GM21723 (cell line): ENCODE measurements at regions not wholly inside any gene's neighbourhood (a gene's known extent, or its start where the extent isn't known, plus 50 kb on each side); places are given as distances from the start of the nearest gene placed in this dataset.
"Not testable (repeated sequence)": the region's sequence is repeated elsewhere in the genome, so short reads cannot be mapped to it uniquely, and the experiment has no call there.

ENCODE experiments used
- ATAC-seq: cut with Tn5 transposase; IDR thresholded peaks from one replicate; pipeline ENCODE4 v1.9.1; 2021; ENCODE audit warnings: mild to moderate bottlenecking, moderate library complexity; ENCODE audit not compliant: unreplicated experiment

GRCh38 chr10:124192664-124193308 lies 99.4 kb upstream of the CHST15 start:
- not testable (repeated sequence) for ATAC-seq

DNA sequence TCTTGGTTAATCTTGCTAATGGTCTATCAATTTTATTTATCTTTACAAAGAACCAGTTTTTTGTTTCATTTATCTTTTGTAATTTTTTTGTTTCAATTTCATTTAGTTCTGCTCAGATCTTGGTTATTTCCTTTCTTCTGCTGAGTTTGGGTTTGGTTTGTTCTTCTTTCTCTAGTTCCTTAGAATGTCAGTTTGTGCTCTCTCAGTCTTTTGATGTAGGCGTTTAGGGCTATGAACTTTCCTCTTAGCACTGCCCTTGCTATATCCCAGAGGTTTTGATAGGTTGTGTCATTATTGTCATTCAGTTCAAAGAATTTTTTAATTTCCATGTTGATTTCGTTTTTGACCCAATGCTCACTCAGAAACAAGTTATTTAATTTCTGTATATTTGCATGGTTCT lies 97.1 kb upstream of the CHST15 start:
- not testable (repeated sequence) for ATAC-seq

- no peak for ATAC-seq
Measured at GRCh38 chr10:124186956-124187355, 93.6 kb upstream of the CHST15 start.

DNA sequence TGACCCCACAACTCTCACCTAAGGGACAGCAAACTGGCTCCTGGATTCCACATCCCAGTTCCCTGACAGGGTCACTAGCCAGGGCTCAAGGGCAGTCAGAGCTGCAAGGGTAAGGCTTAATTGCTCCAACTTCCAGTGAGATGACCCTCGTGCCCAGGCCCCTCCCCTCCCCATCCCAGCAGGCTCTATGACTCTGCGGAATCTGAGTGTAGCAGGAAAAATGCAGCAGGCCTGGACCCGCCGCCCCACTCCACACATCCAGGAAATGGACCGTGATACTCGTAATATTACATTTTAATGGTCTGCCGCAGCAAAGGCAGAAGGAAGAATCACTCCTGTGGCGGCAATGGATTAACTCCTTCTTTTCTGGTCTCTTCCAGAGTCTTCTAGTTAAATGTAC lies 91.7 kb upstream of the CHST15 start:
- ATAC-seq, result no peak

GRCh38 chr10:124184208-124184830 lies 90.9 kb upstream of the CHST15 start:
- ATAC-seq, result no peak

DNA sequence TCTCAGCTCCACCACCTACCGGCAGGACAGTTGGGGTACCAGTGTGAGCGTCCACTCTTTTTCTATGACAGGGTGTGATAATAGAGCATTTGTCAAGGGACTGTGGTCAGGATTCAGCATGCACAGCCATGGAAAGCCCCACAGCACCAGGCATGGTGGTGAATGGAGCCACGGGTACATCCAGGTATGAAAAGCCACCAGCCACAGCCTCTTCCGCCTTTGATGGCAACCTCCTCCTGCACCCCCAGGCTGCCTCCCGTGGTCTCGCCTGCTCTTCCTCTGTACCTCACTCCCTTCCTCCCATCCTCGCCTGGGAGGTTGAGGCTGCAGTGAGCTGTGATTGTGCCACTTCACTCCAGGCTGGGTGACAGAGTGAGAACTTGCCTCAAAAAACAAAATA lies 90.2 kb upstream of the CHST15 start:
- ATAC-seq, result no peak

DNA sequence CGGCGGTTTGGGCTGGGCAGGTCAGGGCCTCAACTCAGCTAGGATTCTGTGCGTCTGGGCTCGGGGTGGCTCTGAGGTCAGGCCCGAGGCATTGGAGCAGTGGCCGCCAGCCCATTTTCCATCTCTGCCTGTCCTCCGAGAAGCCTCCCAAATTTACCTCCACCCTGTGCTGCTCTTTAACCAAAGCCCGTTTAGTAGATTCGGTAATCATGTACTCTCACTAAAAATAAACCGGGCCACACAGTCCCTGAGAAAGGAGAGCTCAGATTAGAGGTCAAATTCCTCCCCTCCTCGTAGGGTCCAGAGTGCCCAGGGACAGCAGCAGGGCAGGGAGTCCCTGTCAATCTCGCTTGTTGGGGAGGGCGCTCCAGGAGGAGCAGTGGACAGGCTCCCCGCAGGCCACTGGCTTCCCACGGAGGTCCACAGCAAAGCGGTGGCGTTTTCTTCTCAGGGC lies 88.7 kb upstream of the CHST15 start:
- ATAC-seq, result no peak

DNA sequence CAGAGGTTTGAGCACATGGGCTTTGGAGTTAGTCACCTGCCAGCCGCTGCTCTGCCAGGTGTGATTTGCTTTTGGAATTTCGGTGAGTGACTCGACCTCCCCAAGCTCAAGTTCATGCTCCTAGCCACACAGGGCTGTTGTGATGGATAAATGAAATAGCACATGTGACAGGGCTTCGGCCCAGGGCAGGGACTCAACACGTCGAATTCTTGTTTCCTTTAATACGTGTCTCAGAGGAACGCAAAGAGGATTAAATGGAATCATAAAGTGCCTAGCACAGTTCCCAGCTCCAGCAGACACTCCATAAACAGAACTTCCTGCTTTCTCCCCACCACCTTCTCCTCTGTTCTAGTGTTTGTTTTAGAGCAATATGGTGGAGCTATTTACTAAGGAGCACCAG lies 88.3 kb upstream of the CHST15 start:
- no peak for ATAC-seq

- no peak for ATAC-seq
Measured at GRCh38 chr10:124180947-124181549, 87.7 kb upstream of the CHST15 start.

- no peak for ATAC-seq
Measured at GRCh38 chr10:124180044-124180745, 86.8 kb upstream of the CHST15 start.

DNA sequence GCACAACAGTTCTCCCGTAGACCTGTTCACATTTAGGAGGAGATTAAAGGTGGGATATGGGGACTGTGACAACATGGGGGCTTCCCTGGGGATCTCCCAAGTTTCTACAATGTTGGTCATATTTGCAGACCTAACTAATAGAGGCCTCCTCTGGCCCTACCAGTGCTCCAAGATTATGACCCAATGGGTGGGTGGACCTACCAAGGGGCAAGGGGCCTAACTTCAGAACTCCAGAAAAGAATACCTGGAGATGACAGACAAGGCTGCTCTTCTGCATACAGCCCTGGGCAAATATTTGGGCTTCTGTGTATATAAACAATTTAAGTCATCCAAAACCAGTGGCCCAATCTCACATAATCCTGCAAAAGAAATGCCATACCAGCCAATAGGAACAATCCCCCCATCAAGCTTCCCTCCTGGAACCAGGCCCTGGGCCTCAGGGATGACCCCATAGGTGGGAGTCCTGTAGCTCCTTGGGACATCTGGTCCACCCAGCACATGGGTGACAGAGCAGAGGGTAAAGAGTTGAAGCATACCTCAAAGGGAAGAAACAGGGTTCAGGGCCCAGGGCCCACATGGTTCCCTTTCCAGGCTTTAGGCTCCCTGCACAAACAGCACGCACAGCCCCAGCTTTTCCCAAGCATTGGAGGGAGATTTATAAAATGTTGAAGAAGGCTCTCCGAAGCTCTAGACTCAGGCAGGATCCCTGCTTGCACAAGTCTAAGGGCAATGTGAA lies 86.1 kb upstream of the CHST15 start:
- ATAC-seq, result no peak

- no peak for ATAC-seq
Measured at GRCh38 chr10:124177180-124177518, 83.8 kb upstream of the CHST15 start.

DNA sequence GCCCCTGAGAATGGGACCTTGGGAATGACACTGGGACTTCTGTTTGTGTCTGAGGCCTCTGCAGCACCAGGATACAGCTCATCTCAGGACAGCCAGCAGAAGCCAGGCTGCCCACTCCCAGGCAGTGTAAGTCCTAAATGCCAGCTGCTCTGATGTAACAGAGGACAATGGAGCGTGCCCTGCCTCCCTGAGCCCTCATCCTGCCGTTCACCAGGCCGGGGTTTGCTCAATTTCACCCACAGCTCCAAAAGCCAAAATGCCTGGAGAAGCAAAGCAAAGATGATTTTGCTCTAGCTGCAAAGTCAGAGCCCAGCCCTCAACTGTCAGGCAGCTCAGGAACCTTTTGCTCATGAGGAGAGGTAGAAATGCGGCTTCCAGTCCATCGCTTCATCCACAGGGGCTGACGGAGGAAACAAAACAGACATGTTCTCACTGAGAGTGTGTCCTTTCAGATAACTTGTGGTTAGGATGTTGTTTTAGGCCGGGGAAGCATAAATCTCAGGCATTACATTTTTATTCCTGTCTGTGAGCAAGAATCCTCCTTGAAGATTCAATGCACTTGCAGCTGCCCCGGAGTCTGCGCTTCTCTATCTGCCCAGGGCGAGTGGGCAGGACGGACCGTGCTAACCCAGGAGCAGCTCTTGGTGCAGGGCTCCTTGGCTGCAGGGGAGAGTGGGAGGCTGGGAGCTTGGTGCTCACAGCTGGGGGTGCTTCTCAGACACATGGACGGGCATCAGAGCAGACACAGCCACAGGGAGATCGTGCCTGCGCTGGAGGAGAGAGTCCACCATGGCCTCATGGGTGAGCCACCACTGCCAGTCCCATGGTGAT lies 83.2 kb upstream of the CHST15 start:
- ATAC-seq, result no peak

DNA sequence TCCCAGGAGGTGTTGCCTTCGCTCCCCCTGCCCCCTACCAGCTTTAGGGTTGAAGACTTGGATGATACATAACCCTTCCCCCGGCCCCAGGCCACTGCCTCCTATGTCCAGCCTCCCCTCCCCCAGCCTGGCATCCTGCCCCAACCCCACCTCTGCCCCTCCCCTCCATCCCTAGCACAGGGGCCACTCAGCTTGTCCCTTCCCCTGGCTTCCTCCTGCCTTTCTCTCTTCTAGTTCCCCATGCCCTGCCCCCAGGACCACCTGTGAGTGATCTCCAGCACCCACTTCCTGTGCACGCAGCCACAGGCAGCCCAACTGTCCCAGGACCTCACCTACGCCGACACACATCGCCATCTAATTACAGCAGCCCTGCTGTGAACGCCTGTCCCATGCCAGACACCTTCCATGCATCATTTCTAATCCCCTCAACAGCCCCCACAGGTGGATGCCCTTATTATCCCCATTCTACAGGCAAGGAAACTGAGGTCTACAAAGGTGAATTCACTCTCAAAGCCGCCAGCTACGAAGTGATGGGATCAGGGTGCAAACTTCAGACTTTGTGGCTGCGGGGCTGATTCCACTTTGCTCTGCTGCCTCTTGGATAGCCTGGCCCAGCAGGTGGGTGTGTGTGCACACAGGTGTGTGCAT lies 82.4 kb upstream of the CHST15 start:
- no peak for ATAC-seq

DNA sequence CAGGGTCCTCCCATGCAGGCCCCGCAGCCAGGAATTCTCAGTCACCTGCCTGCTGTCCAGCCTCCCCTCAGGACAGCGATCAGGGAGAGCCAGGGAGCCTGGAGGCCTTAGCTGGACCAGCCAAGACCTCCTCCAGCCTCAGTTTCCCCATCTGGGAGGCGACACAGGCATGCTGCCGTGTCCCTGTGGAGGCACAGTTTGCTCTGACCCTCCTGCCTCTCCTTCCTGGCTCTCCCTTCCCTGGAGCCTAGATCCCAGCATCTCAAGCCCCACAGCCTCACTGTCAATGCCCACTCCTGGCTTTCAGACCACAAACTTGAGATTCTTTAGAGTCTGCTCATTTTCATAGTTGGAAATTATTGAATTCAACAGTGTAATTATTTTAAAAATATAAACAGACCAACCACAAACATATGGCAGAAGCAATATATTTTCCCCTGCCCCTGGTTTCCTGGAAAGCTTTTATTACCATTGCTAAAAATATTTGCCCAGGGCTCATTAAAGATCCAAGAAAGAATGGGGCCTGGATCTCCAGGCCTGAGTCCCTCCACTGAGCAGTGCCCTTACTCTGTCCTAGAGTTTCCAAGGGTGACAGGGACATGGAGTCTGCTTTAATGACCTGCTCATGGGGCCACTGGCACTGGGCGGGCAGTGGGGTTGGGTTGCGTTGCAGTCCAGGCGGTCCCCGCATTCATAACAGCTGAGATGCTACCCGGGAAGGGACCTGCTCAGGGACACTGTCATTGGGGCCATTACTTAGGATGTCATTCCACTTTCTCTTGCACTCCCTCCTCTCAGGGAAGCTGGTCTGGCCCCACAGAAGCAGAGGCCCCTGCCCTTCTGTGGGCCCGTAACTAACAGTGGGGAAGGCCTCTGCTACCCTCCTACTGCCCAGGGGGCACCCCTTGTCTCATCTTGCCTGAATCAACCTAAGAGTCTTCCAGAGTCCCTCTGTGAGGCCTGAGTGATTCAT lies 81.6 kb upstream of the CHST15 start:
- no peak for ATAC-seq

GRCh38 chr10:124174071-124174566 lies 80.7 kb upstream of the CHST15 start:
- ATAC-seq, result no peak

GRCh38 chr10:124173298-124173900 lies 80.0 kb upstream of the CHST15 start:
- ATAC-seq, result no peak
